ENCODE measurements at regions not wholly inside any gene's neighbourhood (a gene's known extent, or its start where the extent isn't known, plus 50 kb on each side); places are given as distances from the start of the nearest gene placed in this dataset.

DNA sequence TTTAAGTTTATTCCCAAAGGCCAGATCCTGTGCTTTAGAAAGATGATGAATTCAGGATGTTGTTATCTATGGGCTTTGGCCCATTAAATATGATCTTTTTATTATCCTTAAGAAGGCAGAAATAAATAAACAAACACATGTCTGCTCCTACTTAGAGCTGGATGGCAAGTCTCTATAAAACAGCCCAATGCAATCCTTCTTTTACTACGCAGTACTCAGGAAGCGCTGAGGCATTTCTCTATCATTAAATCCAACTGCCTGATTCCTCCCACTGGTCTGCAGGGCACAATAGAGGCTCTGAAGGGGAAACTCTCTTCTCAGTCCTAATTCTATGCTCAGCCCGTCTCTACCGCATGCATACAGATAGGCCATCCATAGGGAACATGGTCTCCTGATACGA, 144.5 kb upstream of the TMEM72 start:
- H3K9me3 Mint-ChIP-seq (ENCODE audit: unreplicated experiment), result peaks cover 10% of the 10 kb centered on the region
- H3K36me3 Mint-ChIP-seq (ENCODE audit: insufficient read depth, unreplicated experiment), result peaks cover 6% of the 10 kb centered on the region
- no peak overlapping the region for H3K27ac Mint-ChIP-seq (ENCODE audit: low read depth, unreplicated experiment)
- no TSS peak for BruUV-seq (replicated peaks)
- CTCF ChIA-PET, result no interaction called here
- TF ChIP-seq, protein P1, sequence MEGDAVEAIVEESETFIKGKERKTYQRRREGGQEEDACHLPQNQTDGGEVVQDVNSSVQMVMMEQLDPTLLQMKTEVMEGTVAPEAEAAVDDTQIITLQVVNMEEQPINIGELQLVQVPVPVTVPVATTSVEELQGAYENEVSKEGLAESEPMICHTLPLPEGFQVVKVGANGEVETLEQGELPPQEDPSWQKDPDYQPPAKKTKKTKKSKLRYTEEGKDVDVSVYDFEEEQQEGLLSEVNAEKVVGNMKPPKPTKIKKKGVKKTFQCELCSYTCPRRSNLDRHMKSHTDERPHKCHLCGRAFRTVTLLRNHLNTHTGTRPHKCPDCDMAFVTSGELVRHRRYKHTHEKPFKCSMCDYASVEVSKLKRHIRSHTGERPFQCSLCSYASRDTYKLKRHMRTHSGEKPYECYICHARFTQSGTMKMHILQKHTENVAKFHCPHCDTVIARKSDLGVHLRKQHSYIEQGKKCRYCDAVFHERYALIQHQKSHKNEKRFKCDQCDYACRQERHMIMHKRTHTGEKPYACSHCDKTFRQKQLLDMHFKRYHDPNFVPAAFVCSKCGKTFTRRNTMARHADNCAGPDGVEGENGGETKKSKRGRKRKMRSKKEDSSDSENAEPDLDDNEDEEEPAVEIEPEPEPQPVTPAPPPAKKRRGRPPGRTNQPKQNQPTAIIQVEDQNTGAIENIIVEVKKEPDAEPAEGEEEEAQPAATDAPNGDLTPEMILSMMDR (IDR thresholded peaks at IDR 0.05; ENCODE audit: unreplicated experiment), result no peak
- no peaks in the 10 kb centered on the region for H3K4me1 Mint-ChIP-seq (ENCODE audit: insufficient read depth, unreplicated experiment)
- H3K27me3 Mint-ChIP-seq (ENCODE audit: insufficient read depth, unreplicated experiment), result peaks cover 22% of the 10 kb centered on the region
- POLR2A ChIA-PET, result no interaction called here
- intact Hi-C loops (cut with micrococcal nuclease), result no loop called here
- H3K4me3 Mint-ChIP-seq (ENCODE audit: unreplicated experiment), result no peak overlapping the region
- DNase-seq (ENCODE audit: unreplicated experiment), result no peak

DNA sequence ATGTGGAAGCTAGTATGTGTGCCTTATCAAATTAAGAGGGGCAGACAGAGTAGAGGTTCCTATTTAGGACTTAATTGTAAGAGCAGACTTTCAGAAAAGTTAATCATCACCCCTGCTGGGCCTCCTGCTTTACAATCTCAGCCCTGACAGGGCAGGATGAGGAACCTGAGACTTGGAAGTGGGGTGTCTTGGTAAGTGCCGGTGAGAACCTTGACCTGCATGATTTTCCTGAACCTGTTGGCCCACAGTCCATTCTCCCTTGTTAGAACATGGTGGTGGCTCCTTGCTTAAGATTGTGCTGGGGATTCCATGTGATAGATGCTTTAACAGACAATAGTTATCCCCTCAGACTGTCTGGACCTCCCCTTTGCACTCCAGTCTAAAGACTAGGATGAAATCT, 141.7 kb upstream of the TMEM72 start:
- Mint-ChIP-seq H3K27ac (ENCODE audit: low read depth, unreplicated experiment) (no peak overlapping the region), H3K27me3 (ENCODE audit: insufficient read depth, unreplicated experiment) (peaks cover 22% of the 10 kb centered on the region)

DNA sequence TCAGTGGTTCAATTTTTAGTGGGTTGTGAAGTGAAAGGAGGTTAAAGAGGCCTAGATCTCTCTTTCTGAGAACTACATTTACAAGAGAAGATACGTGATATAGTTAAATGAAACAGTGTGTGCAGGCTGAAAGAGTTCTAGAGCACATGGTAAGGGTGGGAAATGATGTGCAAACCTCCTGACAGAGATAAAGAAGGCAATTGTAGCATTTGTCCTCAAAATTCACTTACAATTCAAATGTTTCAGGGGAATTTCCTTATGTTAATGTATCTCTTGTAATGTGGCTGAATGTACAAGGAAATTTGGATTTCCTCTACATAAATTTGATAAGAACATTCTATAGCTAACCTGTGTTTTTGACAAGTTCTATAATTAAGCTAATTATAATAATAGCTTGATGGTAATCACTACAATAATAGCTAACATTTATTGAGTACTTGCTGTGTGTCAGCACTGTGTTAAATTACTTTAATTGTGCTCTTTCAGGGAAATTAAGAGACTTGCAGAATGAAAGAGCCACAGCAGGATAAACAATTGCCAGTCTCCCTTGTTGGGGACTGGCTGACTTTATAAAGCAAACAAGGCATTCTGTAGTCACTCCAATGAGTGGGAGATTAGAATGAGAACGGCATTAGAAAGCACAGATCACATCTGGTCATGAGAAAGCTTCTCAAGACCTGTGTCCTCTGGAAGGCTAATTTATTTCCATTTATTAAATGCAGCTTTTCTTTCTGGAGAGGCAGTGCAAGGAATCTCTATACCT, 139.7 kb upstream of the TMEM72 start:
- BruUV-seq (replicated peaks), result no TSS peak
- Mint-ChIP-seq H3K4me3 (ENCODE audit: unreplicated experiment) (no peak overlapping the region), H3K9me3 (ENCODE audit: unreplicated experiment) (no peaks in the 10 kb centered on the region), H3K27ac (ENCODE audit: low read depth, unreplicated experiment) (no peak overlapping the region), H3K4me1 (ENCODE audit: insufficient read depth, unreplicated experiment) (no peaks in the 10 kb centered on the region), H3K27me3 (ENCODE audit: insufficient read depth, unreplicated experiment) (peaks cover 5% of the 10 kb centered on the region), H3K36me3 (ENCODE audit: insufficient read depth, unreplicated experiment) (no peaks in the 10 kb centered on the region)
- no peak for DNase-seq (ENCODE audit: unreplicated experiment)
- CTCF ChIA-PET, result interaction anchor here (0.6 kb wide), 1 partner anchor 345 kb away, joined by 3 read pairs; no protein-coding TSS in a partner anchor
- TF ChIP-seq, protein P1 (IDR thresholded peaks at IDR 0.05; ENCODE audit: unreplicated experiment), result no peak
- intact Hi-C loops (cut with micrococcal nuclease), result no loop called here
- POLR2A ChIA-PET, result interaction anchor here (0.5 kb wide), 1 partner anchor 65 kb away, joined by 3 read pairs; no protein-coding TSS in a partner anchor

More for the DNA sequence above, 141.7 kb upstream of the TMEM72 start:
- no peak for DNase-seq (ENCODE audit: unreplicated experiment)
- intact Hi-C loops (cut with micrococcal nuclease), result no loop called here
- H3K4me1 Mint-ChIP-seq (ENCODE audit: insufficient read depth, unreplicated experiment), result no peaks in the 10 kb centered on the region
- no TSS peak for BruUV-seq (replicated peaks)
- peaks cover under 1% of the 10 kb centered on the region for H3K36me3 Mint-ChIP-seq (ENCODE audit: insufficient read depth, unreplicated experiment)
- CTCF ChIA-PET, result no interaction called here
- peaks cover 10% of the 10 kb centered on the region for H3K9me3 Mint-ChIP-seq (ENCODE audit: unreplicated experiment)
- POLR2A ChIA-PET, result no interaction called here
- no peak overlapping the region for H3K4me3 Mint-ChIP-seq (ENCODE audit: unreplicated experiment)
- TF ChIP-seq, protein P1 (IDR thresholded peaks at IDR 0.05; ENCODE audit: unreplicated experiment), result no peak

DNA sequence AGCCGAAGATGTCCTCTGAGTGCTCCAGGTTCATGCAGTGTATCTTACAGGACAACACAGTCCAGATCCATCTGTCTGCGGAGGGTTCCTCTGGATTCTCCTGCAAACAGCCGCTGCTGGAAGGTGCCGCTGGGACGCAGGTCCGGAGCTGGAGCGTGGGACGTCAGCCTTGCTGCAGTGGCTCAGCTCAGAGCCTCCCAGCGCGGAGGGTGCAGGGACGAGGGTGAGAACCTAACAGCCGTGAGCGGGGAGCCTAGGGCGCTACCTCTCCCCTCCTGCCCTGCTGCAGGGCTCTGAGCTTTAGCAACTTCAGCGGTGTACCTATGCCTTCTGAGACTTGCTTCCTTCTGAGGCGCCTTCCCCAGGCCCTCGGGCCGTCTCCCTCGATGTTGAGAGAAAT, 137.6 kb upstream of the TMEM72 start:
- TF ChIP-seq, protein P1 (IDR thresholded peaks at IDR 0.05; ENCODE audit: unreplicated experiment), result no peak
- no peaks in the 10 kb centered on the region for H3K36me3 Mint-ChIP-seq (ENCODE audit: insufficient read depth, unreplicated experiment)
- ChIA-PET CTCF (no interaction called here), POLR2A (no interaction called here)
- H3K9me3 Mint-ChIP-seq (ENCODE audit: unreplicated experiment), result no peaks in the 10 kb centered on the region
- no peak overlapping the region for H3K27ac Mint-ChIP-seq (ENCODE audit: low read depth, unreplicated experiment)
- no peaks in the 10 kb centered on the region for H3K27me3 Mint-ChIP-seq (ENCODE audit: insufficient read depth, unreplicated experiment)
- intact Hi-C loops (cut with micrococcal nuclease), result no loop called here
- no peak for DNase-seq (ENCODE audit: unreplicated experiment)
- no TSS peak for BruUV-seq (replicated peaks)
- H3K4me3 Mint-ChIP-seq (ENCODE audit: unreplicated experiment), result no peak overlapping the region
- no peaks in the 10 kb centered on the region for H3K4me1 Mint-ChIP-seq (ENCODE audit: insufficient read depth, unreplicated experiment)

All from MCF 10A (cell line).